ENCODE measurements at regions not wholly inside any gene's neighbourhood (a gene's known extent, or its start where the extent isn't known, plus 50 kb on each side); places are given as distances from the start of the nearest gene placed in this dataset.

DNA sequence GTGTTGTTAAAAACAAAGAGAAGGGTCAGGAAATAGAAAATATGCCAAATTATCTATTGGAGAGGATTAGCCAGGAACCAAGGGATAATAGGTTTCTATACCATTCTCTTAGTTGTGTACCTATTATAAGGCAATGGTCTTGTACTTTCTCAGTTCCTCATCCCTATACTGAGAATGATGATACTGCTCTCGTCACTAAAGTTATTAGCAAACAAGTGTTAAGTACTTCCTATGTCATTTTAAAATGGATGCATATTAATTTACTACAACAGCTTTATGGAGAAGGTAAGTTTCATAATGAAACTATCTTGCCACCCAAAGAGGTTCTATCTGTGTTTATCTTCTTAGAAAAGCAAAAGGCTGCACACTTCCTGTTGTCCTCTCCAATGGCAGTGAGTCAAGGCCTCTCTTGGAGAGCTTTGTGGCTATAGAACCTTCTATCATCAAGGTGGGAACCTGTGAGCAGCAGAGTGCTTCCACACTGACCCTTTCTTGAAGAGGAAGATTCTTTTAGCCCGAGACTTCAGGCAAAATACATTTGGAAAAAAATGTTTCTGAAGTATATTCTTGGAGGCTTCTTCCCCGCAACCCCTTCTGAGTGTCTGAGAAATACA lies 460.7 kb upstream of the FANCL start:
- Histone ChIP-seq H4K20me1 (ENCODE audit: low read depth, low read length) (no peaks in the 10 kb centered on the region), H2AFZ (ENCODE audit: low read depth, low read length, severe bottlenecking) (no peak overlapping the region), H3K27ac (ENCODE audit: low read depth, low read length) (no peak overlapping the region), H3K9me3 (ENCODE audit: insufficient read depth, low read length) (no peaks in the 10 kb centered on the region), H3K9ac (ENCODE audit: low read length) (no peak overlapping the region), H3K27me3 (ENCODE audit: low read length) (no peaks in the 10 kb centered on the region; the same call in 1 of the 2 replicates), H3K36me3 (ENCODE audit: low read length) (no peaks in the 10 kb centered on the region), H3K4me2 (ENCODE audit: low read depth, low read length, poor library complexity, severe bottlenecking) (no peak overlapping the region), H3K79me2 (ENCODE audit: insufficient read depth, low read length) (no peaks in the 10 kb centered on the region), H3F3A (ENCODE audit: insufficient read depth) (no peaks in the 10 kb centered on the region), H3K4me3 (ENCODE audit: insufficient read depth, low read length, poor library complexity, severe bottlenecking) (no peak overlapping the region), H3K9me2 (replicated peaks; ENCODE audit: insufficient read depth, low read length) (no peaks in the 10 kb centered on the region)
- TF ChIP-seq, protein P1, sequence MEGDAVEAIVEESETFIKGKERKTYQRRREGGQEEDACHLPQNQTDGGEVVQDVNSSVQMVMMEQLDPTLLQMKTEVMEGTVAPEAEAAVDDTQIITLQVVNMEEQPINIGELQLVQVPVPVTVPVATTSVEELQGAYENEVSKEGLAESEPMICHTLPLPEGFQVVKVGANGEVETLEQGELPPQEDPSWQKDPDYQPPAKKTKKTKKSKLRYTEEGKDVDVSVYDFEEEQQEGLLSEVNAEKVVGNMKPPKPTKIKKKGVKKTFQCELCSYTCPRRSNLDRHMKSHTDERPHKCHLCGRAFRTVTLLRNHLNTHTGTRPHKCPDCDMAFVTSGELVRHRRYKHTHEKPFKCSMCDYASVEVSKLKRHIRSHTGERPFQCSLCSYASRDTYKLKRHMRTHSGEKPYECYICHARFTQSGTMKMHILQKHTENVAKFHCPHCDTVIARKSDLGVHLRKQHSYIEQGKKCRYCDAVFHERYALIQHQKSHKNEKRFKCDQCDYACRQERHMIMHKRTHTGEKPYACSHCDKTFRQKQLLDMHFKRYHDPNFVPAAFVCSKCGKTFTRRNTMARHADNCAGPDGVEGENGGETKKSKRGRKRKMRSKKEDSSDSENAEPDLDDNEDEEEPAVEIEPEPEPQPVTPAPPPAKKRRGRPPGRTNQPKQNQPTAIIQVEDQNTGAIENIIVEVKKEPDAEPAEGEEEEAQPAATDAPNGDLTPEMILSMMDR (IDR thresholded peaks at IDR 0.05; ENCODE audit: insufficient read depth, low read length, poor library complexity, severe bottlenecking), result no peak
- no peak for TF ChIP-seq EZH2phosphoT487 (conservative IDR thresholded peaks at IDR 0.05; ENCODE audit: low read length)

DNA sequence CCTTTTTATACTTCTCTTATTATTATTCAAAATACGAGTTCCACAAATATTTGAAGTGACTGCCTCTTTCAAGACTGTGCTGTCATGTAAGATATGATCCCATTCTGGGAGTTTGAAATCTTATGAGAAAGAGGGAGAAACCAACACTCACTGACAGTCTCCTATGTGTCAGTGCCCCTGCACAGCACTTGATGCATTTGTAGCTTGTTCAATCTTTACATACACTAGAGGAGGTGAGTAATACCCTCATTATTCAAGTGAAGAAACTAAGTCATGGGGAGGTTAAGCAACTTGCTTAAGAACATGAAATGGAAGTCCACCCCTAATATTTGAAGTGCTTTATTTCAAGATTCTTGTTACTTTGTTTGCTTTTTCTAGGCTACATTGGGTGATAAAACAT lies 459.5 kb upstream of the FANCL start:
- no peak overlapping the region for H3K27ac ChIP-seq (ENCODE audit: low read depth, low read length)
- TF ChIP-seq EZH2phosphoT487 (conservative IDR thresholded peaks at IDR 0.05; ENCODE audit: low read length), result no peak
- TF ChIP-seq, protein P1 (IDR thresholded peaks at IDR 0.05; ENCODE audit: insufficient read depth, low read length, poor library complexity, severe bottlenecking), result no peak
- no peak overlapping the region for H2AFZ ChIP-seq (ENCODE audit: low read depth, low read length, severe bottlenecking)
- H3K79me2 ChIP-seq (ENCODE audit: insufficient read depth, low read length), result no peaks in the 10 kb centered on the region
- H3K4me3 ChIP-seq (ENCODE audit: insufficient read depth, low read length, poor library complexity, severe bottlenecking), result no peak overlapping the region
- H3K27me3 ChIP-seq (ENCODE audit: low read length), result no peaks in the 10 kb centered on the region; the same call in 1 of the 2 replicates
- no peaks in the 10 kb centered on the region for H3K36me3 ChIP-seq (ENCODE audit: low read length)
- no peaks in the 10 kb centered on the region for H3F3A ChIP-seq (ENCODE audit: insufficient read depth)
- no peak overlapping the region for H3K9ac ChIP-seq (ENCODE audit: low read length)
- H3K9me2 ChIP-seq (replicated peaks; ENCODE audit: insufficient read depth, low read length), result no peaks in the 10 kb centered on the region
- H3K4me2 ChIP-seq (ENCODE audit: low read depth, low read length, poor library complexity, severe bottlenecking), result no peak overlapping the region
- H4K20me1 ChIP-seq (ENCODE audit: low read depth, low read length), result no peaks in the 10 kb centered on the region
- no peaks in the 10 kb centered on the region for H3K9me3 ChIP-seq (ENCODE audit: insufficient read depth, low read length)

DNA sequence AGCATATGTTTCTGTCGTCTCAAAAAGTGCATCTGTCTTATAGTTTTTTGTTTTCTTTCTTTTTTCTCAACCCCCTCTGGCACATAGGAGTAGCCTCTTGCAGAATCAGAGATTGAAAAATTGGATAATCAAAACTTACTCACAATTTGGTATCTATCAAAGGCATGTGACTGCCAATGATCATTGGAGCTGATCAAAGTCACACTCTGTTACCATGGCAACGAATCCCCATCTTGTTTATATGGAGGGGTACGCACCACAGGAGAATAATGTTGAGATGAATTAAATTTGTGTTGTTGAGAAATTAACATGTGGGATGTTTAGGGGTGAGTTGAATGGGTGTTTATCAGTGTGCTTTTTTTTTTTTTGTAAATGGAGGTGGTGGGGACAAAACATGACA lies 458.3 kb upstream of the FANCL start:
- Histone ChIP-seq H3K4me2 (ENCODE audit: low read depth, low read length, poor library complexity, severe bottlenecking) (no peak overlapping the region), H3K9me2 (replicated peaks; ENCODE audit: insufficient read depth, low read length) (no peaks in the 10 kb centered on the region), H3K79me2 (ENCODE audit: insufficient read depth, low read length) (no peaks in the 10 kb centered on the region), H3K4me3 (ENCODE audit: insufficient read depth, low read length, poor library complexity, severe bottlenecking) (no peak overlapping the region), H4K20me1 (ENCODE audit: low read depth, low read length) (no peaks in the 10 kb centered on the region), H3K27me3 (ENCODE audit: low read length) (no peaks in the 10 kb centered on the region), H3K9me3 (ENCODE audit: insufficient read depth, low read length) (no peaks in the 10 kb centered on the region), H2AFZ (ENCODE audit: low read depth, low read length, severe bottlenecking) (no peak overlapping the region), H3K36me3 (ENCODE audit: low read length) (no peaks in the 10 kb centered on the region), H3K27ac (ENCODE audit: low read depth, low read length) (no peak overlapping the region), H3K9ac (ENCODE audit: low read length) (no peak overlapping the region), H3F3A (ENCODE audit: insufficient read depth) (no peaks in the 10 kb centered on the region)
- no peak for TF ChIP-seq EZH2phosphoT487 (conservative IDR thresholded peaks at IDR 0.05; ENCODE audit: low read length)
- TF ChIP-seq, protein P1 (IDR thresholded peaks at IDR 0.05; ENCODE audit: insufficient read depth, low read length, poor library complexity, severe bottlenecking), result no peak
